NCI-H128 (cell line): ENCODE measurements at regions not wholly inside any gene's neighbourhood (a gene's known extent, or its start where the extent isn't known, plus 50 kb on each side); places are given as distances from the start of the nearest gene placed in this dataset.

ENCODE experiments used
- DNase-seq: peaks from one replicate; lab custom pipeline; 2025; ENCODE audit not compliant: unreplicated experiment; lab: John Stamatoyannopoulos, UW

GRCh38 chr7:32194537-32194936, 124.3 kb upstream of the PDE1C start:
- no peak for DNase-seq

GRCh38 chr7:32191305-32191704, 121.1 kb upstream of the PDE1C start:
- DNase-seq: no peak

GRCh38 chr7:32179567-32179966, 109.4 kb upstream of the PDE1C start:
- no peak for DNase-seq

- no peak for DNase-seq
These were observed 108.6 kb upstream of the PDE1C start for GRCh38 chr7:32178677-32179366.

- DNase-seq: no peak
These were observed 107.0 kb upstream of the PDE1C start for GRCh38 chr7:32177232-32177631.

- DNase-seq: no peak
These were observed 104.9 kb upstream of the PDE1C start for GRCh38 chr7:32175099-32175498.

GRCh38 chr7:32171248-32171647, 101.0 kb upstream of the PDE1C start:
- DNase-seq: no peak

GRCh38 chr7:32170838-32171237, 100.6 kb upstream of the PDE1C start:
- DNase-seq: no peak

- no peak for DNase-seq
These were observed 99.0 kb upstream of the PDE1C start for GRCh38 chr7:32169228-32169627.

GRCh38 chr7:32167815-32168214, 97.6 kb upstream of the PDE1C start:
- DNase-seq: no peak

- no peak for DNase-seq
These were observed 97.0 kb upstream of the PDE1C start for GRCh38 chr7:32167256-32167655.

GRCh38 chr7:32164341-32164996, 94.3 kb upstream of the PDE1C start:
- no peak for DNase-seq

GRCh38 chr7:32163896-32164295, 93.7 kb upstream of the PDE1C start:
- DNase-seq: no peak

- no peak for DNase-seq
These were observed 93.1 kb upstream of the PDE1C start for GRCh38 chr7:32163141-32163806.

GRCh38 chr7:32161708-32162107, 91.5 kb upstream of the PDE1C start:
- no peak for DNase-seq

- no peak for DNase-seq
These were observed 88.8 kb upstream of the PDE1C start for GRCh38 chr7:32158751-32159745.

- no peak for DNase-seq
These were observed 87.9 kb upstream of the PDE1C start for GRCh38 chr7:32158076-32158475.

- no peak for DNase-seq
These were observed 85.5 kb upstream of the PDE1C start for GRCh38 chr7:32155712-32156111.

GRCh38 chr7:32154797-32155196, 84.6 kb upstream of the PDE1C start:
- DNase-seq: no peak

- no peak for DNase-seq
These were observed 82.8 kb upstream of the PDE1C start for GRCh38 chr7:32153006-32153405.

GRCh38 chr7:32152576-32152975, 82.4 kb upstream of the PDE1C start:
- DNase-seq: no peak
